ENCODE measurements at regions not wholly inside any gene's neighbourhood (a gene's known extent, or its start where the extent isn't known, plus 50 kb on each side); places are given as distances from the start of the nearest gene placed in this dataset.

- DNase-seq (ENCODE audit: low read depth) = no peak
Measured at GRCh38 chr4:1499465-1499864, 93.2 kb upstream of the NKX1-1 start.

- no peak for DNase-seq (ENCODE audit: low read depth)
Measured at GRCh38 chr4:1497189-1497801, 91.1 kb upstream of the NKX1-1 start.

- DNase-seq (ENCODE audit: low read depth) = no peak
Measured at GRCh38 chr4:1496116-1496642, 89.9 kb upstream of the NKX1-1 start.

- DNase-seq (ENCODE audit: low read depth) = no peak
Measured at GRCh38 chr4:1495416-1496115, 89.3 kb upstream of the NKX1-1 start.

GRCh38 chr4:1494416-1495315, 88.4 kb upstream of the NKX1-1 start:
- DNase-seq (ENCODE audit: low read depth) = no peak

- no peak for DNase-seq (ENCODE audit: low read depth)
Measured at GRCh38 chr4:1493540-1494287, 87.5 kb upstream of the NKX1-1 start.

GRCh38 chr4:1492651-1493539, 86.7 kb upstream of the NKX1-1 start:
- DNase-seq (ENCODE audit: low read depth) = peak; percentile 71

- DNase-seq (ENCODE audit: low read depth) = no peak
Measured at GRCh38 chr4:1492142-1492457, 85.9 kb upstream of the NKX1-1 start.

- no peak for DNase-seq (ENCODE audit: low read depth)
Measured at GRCh38 chr4:1491328-1492141, 85.3 kb upstream of the NKX1-1 start.

- no peak for DNase-seq (ENCODE audit: low read depth)
Measured at GRCh38 chr4:1490654-1491327, 84.5 kb upstream of the NKX1-1 start.

GRCh38 chr4:1490011-1490653, 83.9 kb upstream of the NKX1-1 start:
- DNase-seq (ENCODE audit: low read depth) = no peak

- no peak for DNase-seq (ENCODE audit: low read depth)
Measured at GRCh38 chr4:1489639-1489995, 83.4 kb upstream of the NKX1-1 start.

GRCh38 chr4:1488831-1489638, 82.8 kb upstream of the NKX1-1 start:
- DNase-seq (ENCODE audit: low read depth) = no peak

- DNase-seq (ENCODE audit: low read depth) = no peak
Measured at GRCh38 chr4:1488357-1488756, 82.1 kb upstream of the NKX1-1 start.

GRCh38 chr4:1487761-1488160, 81.5 kb upstream of the NKX1-1 start:
- DNase-seq (ENCODE audit: low read depth) = no peak

GRCh38 chr4:1487106-1487505, 80.9 kb upstream of the NKX1-1 start:
- DNase-seq (ENCODE audit: low read depth) = no peak

GRCh38 chr4:1485280-1485679, 79.0 kb upstream of the NKX1-1 start:
- DNase-seq (ENCODE audit: low read depth) = no peak

GRCh38 chr4:1480720-1481119, 74.5 kb upstream of the NKX1-1 start:
- DNase-seq (ENCODE audit: low read depth) = no peak
